ENCODE measurements at regions not wholly inside any gene's neighbourhood (a gene's known extent, or its start where the extent isn't known, plus 50 kb on each side); places are given as distances from the start of the nearest gene placed in this dataset.

GRCh38 chr6:120496661-120497060 lies 837.6 kb downstream of the TBC1D32 start (continued):
- no peak for TF ChIP-seq TFDP1 (CRISPR knock-in tag; IDR thresholded peaks at IDR 0.05; ENCODE audit: borderline replicate concordance)
- no peak for TF ChIP-seq TRAFD1 (CRISPR knock-in tag; IDR thresholded peaks at IDR 0.05; ENCODE audit: borderline replicate concordance)
- TF ChIP-seq ZNF562 (CRISPR knock-in tag; IDR thresholded peaks at IDR 0.05; ENCODE audit: borderline replicate concordance): no peak

GRCh38 chr6:120493505-120493904 lies 840.8 kb downstream of the TBC1D32 start:
- Histone ChIP-seq H3K27ac (ENCODE audit: extremely low read length, insufficient read depth, low read length) (no peak overlapping the region), H3K27me3 (ENCODE audit: control insufficient read depth in 1 of 2, insufficient read depth in 2 of 2, low read length in 2 of 2) (no peaks in the 10 kb centered on the region), H2AFZ (ENCODE audit: low read length) (no peak overlapping the region), H3K36me3 (replicated peaks in 1 of 2; ENCODE audit: control insufficient read depth in 1 of 2, insufficient read depth in 2 of 2, low read length in 2 of 2) (no peaks in the 10 kb centered on the region), H3K9me3 (ENCODE audit: low read length) (0 out of 2 replicates have a peak, but pooled peaks cover 4% of the 10 kb centered on the region), H3K4me2 (ENCODE audit: low read depth, low read length) (no peak overlapping the region), H3K79me2 (ENCODE audit: insufficient read depth, low read length) (no peaks in the 10 kb centered on the region), H4K20me1 (ENCODE audit: insufficient read depth, low read length) (no peaks in the 10 kb centered on the region), H3K9ac (ENCODE audit: insufficient read depth, low read depth, low read length) (no peak overlapping the region), H3K4me1 (ENCODE audit: insufficient read depth, low read length) (no peaks in the 10 kb centered on the region), H3K4me3 (replicated peaks in 1 of 3; ENCODE audit: insufficient read depth in 1 of 3, low read depth in 2 of 3, low read length in 3 of 3) (no peak overlapping the region)
- FAIRE-seq (no peak), DNase-seq (ENCODE audit: low spot score) (no peak), ATAC-seq (no peak)
- no TSS peak for BruUV-seq (replicated peaks)
- CTCF ChIA-PET (ENCODE audit: low intra/inter-chr PET ratio, low total read pairs): no interaction called here
- POLR2A ChIA-PET: no interaction called here
- intact Hi-C loops (cut with micrococcal nuclease; ENCODE audit: unreplicated experiment) (no loop called here), in situ Hi-C loops (cut with HindIII; ENCODE audit: extremely low pct_ligation_motif_present, low pct_unique_long_range_greater_than_20kb) (no loop called here)
- no peak for TF ChIP-seq GTF3A (CRISPR knock-in tag; conservative IDR thresholded peaks at IDR 0.05)
- peak; percentile 9; the same call in 1 of the 2 replicates for TF ChIP-seq CEBPB (IDR thresholded peaks at IDR 0.05; ENCODE audit: borderline replicate concordance, low read depth, low read length)
